ENCODE measurements at regions not wholly inside any gene's neighbourhood (a gene's known extent, or its start where the extent isn't known, plus 50 kb on each side); places are given as distances from the start of the nearest gene placed in this dataset.

DNA sequence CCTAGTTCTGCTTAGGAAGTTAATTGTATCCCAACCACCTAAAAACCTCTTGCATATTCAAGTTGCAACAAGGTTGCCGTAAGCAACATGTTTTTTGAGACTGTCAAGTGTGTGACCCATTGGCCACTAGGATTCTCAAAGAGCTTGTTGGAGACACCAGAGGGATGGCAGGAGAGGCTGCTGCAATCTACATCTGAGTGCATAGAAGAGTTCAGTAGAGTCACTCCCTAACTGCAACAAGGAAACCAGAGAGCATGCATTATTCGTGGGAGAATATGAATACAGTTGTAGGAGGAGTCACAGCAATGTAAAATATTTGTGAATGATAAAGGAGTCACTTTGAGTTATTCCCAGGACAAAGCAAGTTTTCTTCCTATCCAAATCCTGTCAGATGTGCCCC lies 538.6 kb downstream of the TNS3 start:
- ChIA-PET POLR2A (no interaction called here), CTCF (no interaction called here)
- TF ChIP-seq, protein P1, sequence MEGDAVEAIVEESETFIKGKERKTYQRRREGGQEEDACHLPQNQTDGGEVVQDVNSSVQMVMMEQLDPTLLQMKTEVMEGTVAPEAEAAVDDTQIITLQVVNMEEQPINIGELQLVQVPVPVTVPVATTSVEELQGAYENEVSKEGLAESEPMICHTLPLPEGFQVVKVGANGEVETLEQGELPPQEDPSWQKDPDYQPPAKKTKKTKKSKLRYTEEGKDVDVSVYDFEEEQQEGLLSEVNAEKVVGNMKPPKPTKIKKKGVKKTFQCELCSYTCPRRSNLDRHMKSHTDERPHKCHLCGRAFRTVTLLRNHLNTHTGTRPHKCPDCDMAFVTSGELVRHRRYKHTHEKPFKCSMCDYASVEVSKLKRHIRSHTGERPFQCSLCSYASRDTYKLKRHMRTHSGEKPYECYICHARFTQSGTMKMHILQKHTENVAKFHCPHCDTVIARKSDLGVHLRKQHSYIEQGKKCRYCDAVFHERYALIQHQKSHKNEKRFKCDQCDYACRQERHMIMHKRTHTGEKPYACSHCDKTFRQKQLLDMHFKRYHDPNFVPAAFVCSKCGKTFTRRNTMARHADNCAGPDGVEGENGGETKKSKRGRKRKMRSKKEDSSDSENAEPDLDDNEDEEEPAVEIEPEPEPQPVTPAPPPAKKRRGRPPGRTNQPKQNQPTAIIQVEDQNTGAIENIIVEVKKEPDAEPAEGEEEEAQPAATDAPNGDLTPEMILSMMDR (IDR thresholded peaks at IDR 0.05; ENCODE audit: unreplicated experiment), result no peak
- Mint-ChIP-seq H3K27ac (ENCODE audit: low read depth, unreplicated experiment) (no peak overlapping the region), H3K27me3 (ENCODE audit: insufficient read depth, unreplicated experiment) (no peaks in the 10 kb centered on the region), H3K36me3 (ENCODE audit: insufficient read depth, unreplicated experiment) (no peaks in the 10 kb centered on the region), H3K9me3 (ENCODE audit: unreplicated experiment) (no peaks in the 10 kb centered on the region), H3K4me1 (ENCODE audit: insufficient read depth, unreplicated experiment) (no peaks in the 10 kb centered on the region), H3K4me3 (ENCODE audit: unreplicated experiment) (no peak overlapping the region)
- intact Hi-C loops (cut with micrococcal nuclease), result no loop called here
- no peak for DNase-seq (ENCODE audit: unreplicated experiment)
- BruUV-seq (replicated peaks), result no TSS peak

DNA sequence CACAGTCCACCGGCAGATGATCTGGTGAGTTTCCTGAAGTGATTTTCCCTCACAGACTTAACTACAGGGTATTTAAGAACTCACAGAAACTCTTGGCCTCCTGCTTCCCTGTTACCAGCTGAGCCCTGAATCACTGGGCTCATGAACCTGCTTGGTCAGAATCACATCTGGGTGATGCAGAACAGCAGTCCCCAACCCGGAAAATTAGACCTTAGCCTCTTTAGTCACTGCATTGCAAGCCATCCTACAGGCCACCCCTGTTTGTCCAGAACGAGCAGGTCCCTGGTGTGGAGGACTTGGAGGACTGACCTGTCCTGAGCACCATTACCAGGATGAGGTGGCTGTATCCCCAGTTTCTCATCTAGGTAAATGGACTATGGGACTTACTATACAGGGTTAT lies 539.2 kb downstream of the TNS3 start:
- Mint-ChIP-seq H3K27ac (ENCODE audit: low read depth, unreplicated experiment) (no peak overlapping the region), H3K27me3 (ENCODE audit: insufficient read depth, unreplicated experiment) (no peaks in the 10 kb centered on the region), H3K4me1 (ENCODE audit: insufficient read depth, unreplicated experiment) (no peaks in the 10 kb centered on the region), H3K9me3 (ENCODE audit: unreplicated experiment) (no peaks in the 10 kb centered on the region), H3K36me3 (ENCODE audit: insufficient read depth, unreplicated experiment) (no peaks in the 10 kb centered on the region), H3K4me3 (ENCODE audit: unreplicated experiment) (no peak overlapping the region)
- no TSS peak for BruUV-seq (replicated peaks)
- POLR2A ChIA-PET, result no interaction called here
- intact Hi-C loops (cut with micrococcal nuclease), result no loop called here
- CTCF ChIA-PET, result interaction anchor here (0.5 kb wide), 1 partner anchor 110 kb away, joined by 3 read pairs; no protein-coding TSS in a partner anchor
- DNase-seq (ENCODE audit: unreplicated experiment), result no peak
- TF ChIP-seq, protein P1 (IDR thresholded peaks at IDR 0.05; ENCODE audit: unreplicated experiment), result no peak

DNA sequence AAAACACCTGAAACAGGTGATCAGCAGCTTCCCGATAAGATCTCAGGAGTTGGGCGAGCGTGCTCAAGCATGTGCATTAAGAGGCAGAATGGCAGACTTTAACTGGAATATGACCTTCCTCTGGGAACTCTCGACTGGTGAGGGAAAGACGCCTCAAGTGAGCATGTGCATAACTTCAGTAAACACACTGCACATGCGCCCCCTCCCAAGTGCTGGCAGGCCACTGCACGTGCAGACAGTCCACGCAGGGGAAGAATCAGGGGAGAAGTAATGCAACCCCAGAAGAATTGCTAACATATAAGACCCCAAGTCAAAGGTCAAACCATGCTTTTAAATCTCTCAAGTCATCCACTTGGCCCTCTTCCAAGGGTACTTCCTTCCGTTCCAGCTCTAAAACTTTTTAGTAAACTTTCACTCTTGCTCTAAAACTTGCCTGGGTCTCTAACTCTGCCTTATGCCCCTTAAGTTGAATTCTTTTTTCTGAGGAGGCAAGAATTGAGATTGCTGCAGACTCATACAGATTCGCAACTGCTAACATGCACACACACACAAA lies 541.0 kb downstream of the TNS3 start:
- Mint-ChIP-seq H3K9me3 (ENCODE audit: unreplicated experiment) (no peaks in the 10 kb centered on the region), H3K27me3 (ENCODE audit: insufficient read depth, unreplicated experiment) (no peaks in the 10 kb centered on the region), H3K36me3 (ENCODE audit: insufficient read depth, unreplicated experiment) (no peaks in the 10 kb centered on the region), H3K4me1 (ENCODE audit: insufficient read depth, unreplicated experiment) (no peaks in the 10 kb centered on the region), H3K4me3 (ENCODE audit: unreplicated experiment) (no peak overlapping the region), H3K27ac (ENCODE audit: low read depth, unreplicated experiment) (no peak overlapping the region)
- TF ChIP-seq, protein P1 (IDR thresholded peaks at IDR 0.05; ENCODE audit: unreplicated experiment), result no peak
- CTCF ChIA-PET, result no interaction called here
- POLR2A ChIA-PET, result interaction anchor here (0.6 kb wide), 1 partner anchor 15 kb away, joined by 3 read pairs; no protein-coding TSS in a partner anchor
- DNase-seq (ENCODE audit: unreplicated experiment), result no peak
- no TSS peak for BruUV-seq (replicated peaks)
- intact Hi-C loops (cut with micrococcal nuclease), result no loop called here

DNA sequence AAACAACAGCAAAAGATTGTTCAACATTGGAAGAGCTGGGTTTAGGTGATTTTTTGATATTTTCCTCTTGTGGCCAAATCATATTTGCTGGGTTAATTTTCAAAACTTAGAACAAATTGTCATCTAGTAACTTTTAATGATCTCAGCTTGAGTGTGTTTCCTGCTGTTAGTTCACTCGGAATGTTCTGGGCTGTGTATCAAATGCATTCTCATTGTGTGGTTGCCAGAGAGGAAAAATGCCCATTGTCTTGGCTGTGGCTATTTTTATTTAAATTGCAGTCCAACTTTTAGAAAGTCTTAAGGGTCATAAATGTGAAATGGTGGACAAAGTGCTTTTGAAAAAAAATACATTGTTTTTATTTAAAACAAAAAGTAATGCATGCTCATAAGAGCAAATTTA lies 542.0 kb downstream of the TNS3 start:
- Mint-ChIP-seq H3K4me1 (ENCODE audit: insufficient read depth, unreplicated experiment) (no peaks in the 10 kb centered on the region), H3K9me3 (ENCODE audit: unreplicated experiment) (no peaks in the 10 kb centered on the region), H3K27me3 (ENCODE audit: insufficient read depth, unreplicated experiment) (no peaks in the 10 kb centered on the region), H3K4me3 (ENCODE audit: unreplicated experiment) (no peak overlapping the region), H3K36me3 (ENCODE audit: insufficient read depth, unreplicated experiment) (no peaks in the 10 kb centered on the region), H3K27ac (ENCODE audit: low read depth, unreplicated experiment) (no peak overlapping the region)
- ChIA-PET CTCF (interaction anchor here (0.7 kb wide), 1 partner anchor 305 kb away, joined by 3 read pairs; no protein-coding TSS in a partner anchor), POLR2A (no interaction called here)
- DNase-seq (ENCODE audit: unreplicated experiment), result no peak
- intact Hi-C loops (cut with micrococcal nuclease), result no loop called here
- BruUV-seq (replicated peaks), result no TSS peak
- TF ChIP-seq, protein P1 (IDR thresholded peaks at IDR 0.05; ENCODE audit: unreplicated experiment), result no peak
